Activated CD4-positive, alpha-beta memory T cell treated with anti-CD3 and anti-CD28 coated beads for 36 hours (primary cell): ENCODE measurements at regions not wholly inside any gene's neighbourhood (a gene's known extent, or its start where the extent isn't known, plus 50 kb on each side); places are given as distances from the start of the nearest gene placed in this dataset.

Experiments
- CTCF ChIA-PET: fragments of 350-600 bp; sonication (Branson Sonifier 250); formaldehyde crosslinking; loops from one replicate; lab custom pipeline; 2021; ENCODE audit warnings: antibody characterized with exemption, inconsistent platforms; lab: Charles Lee
- POLR2A ChIA-PET: fragments of 350-600 bp; sonication (Branson Sonifier 250); formaldehyde crosslinking; loops from one replicate; lab custom pipeline; 2021; ENCODE audit warnings: antibody characterized with exemption; lab: Charles Lee
- DNase-seq: peaks from one replicate; pipeline ENCODE4 v3.0.0-alpha.2; 2020
- H3K27ac Mint-ChIP-seq: one replicate; pipeline ENCODE4 v1.8.0; 2021; ENCODE audit warnings: mixed read lengths
- H3K27me3 Mint-ChIP-seq: one replicate; pipeline ENCODE4 v1.8.0; 2021; ENCODE audit warnings: mixed read lengths
- H3K36me3 Mint-ChIP-seq: one replicate; pipeline ENCODE4 v1.8.0; 2021; ENCODE audit warnings: mixed read lengths
- H3K4me1 Mint-ChIP-seq: one replicate; pipeline ENCODE4 v1.8.0; 2021; ENCODE audit warnings: low read depth, mixed read lengths
- H3K4me3 Mint-ChIP-seq: one replicate; pipeline ENCODE4 v1.8.0; 2021; ENCODE audit warnings: mild to moderate bottlenecking, mixed read lengths
- H3K9me3 Mint-ChIP-seq: one replicate; pipeline ENCODE4 v1.8.0; 2021; ENCODE audit warnings: mixed read lengths
- intact Hi-C: fragments of 100-400 bp; cut with micrococcal nuclease; formaldehyde crosslinking; loops from one replicate; pipeline ENCODE4 v1.15.1; 2023

DNA sequence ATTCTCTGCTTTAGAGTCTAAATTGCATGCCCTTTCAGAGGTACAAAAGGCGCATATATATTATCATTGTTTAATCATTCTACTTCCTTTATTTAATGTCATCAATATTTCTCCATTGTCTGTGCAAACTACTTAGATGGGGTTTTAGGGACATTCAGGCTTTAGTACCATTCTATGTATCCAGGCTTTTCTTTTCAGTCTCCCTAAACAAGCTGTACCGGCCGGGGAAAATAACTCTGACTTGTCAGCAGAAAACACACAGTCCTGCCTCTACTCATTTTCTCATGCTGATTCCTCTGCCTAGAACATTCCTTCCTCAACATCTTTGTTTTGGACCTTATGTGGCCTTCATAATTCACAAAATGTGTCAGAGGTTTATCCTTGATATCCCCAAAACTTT lies 392.1 kb upstream of the DAB2 start:
- no peak for DNase-seq
- Mint-ChIP-seq H3K36me3 (no peaks in the 10 kb centered on the region), H3K27ac (no peak overlapping the region), H3K4me3 (no peak overlapping the region), H3K27me3 (peaks cover 16% of the 10 kb centered on the region), H3K4me1 (no peaks in the 10 kb centered on the region), H3K9me3 (no peaks in the 10 kb centered on the region)
- intact Hi-C loops: no loop called here
- POLR2A ChIA-PET: no interaction called here
- CTCF ChIA-PET: no interaction called here

DNA sequence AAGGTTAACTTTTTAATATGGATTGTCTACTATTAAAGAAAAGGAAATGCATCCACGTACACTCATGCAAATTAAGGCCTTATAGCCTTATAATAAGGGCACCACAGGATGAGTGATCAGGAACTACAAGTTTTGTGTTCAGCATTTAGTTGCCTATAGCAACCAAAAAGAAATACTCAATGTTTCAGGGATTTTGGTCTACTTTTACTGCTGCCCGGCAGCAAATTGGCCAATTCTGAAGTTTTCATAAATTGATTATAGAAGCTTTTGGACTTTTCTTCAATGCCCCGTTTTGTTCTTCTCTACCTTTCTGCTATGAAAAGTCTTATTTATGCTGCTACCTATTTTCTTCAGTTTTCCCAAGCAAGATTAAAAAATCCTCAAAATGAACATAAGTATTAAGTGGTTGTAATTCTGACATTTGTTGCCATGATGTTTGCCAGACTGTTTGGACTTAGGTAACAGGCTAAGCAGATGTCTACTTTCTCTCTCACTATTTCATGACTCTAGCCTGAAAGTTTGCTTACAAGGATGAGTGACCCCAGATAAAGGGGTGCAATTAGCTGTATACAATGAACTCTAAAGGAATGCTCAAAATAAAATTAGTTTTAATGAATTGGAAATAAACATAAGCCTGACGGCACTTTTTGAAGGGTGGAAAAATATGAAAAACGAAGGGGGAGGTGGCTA lies 391.5 kb upstream of the DAB2 start:
- ChIA-PET CTCF (no interaction called here), POLR2A (no interaction called here)
- Mint-ChIP-seq H3K9me3 (no peaks in the 10 kb centered on the region), H3K27me3 (peaks cover 16% of the 10 kb centered on the region), H3K36me3 (no peaks in the 10 kb centered on the region), H3K27ac (no peak overlapping the region), H3K4me3 (no peak overlapping the region), H3K4me1 (no peaks in the 10 kb centered on the region)
- DNase-seq: no peak
- intact Hi-C loops: no loop called here

DNA sequence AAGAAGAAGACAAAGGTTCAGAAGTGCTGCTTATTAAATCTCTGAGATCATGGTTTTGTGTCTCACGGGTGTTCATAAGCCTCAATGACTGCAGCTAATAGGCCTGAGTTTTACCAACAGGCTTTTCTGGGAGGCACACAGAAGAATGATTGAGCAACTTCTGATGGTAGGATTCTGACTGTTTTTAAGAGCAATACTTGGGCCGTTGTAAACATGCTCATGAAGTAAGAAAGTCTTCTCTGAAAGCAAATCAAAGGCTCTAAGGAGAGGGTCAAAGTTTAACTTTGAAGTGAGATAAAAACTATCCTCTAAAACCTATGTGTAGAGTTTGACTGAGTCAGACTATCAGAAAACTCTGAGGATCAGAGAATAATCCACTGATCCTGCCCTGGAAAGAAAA lies 390.9 kb upstream of the DAB2 start:
- peaks cover 16% of the 10 kb centered on the region for H3K27me3 Mint-ChIP-seq
- intact Hi-C loops: no loop called here
- ChIA-PET POLR2A (no interaction called here), CTCF (no interaction called here)
- no peak overlapping the region for H3K27ac Mint-ChIP-seq
- no peaks in the 10 kb centered on the region for H3K4me1 Mint-ChIP-seq
- no peak for DNase-seq
- no peaks in the 10 kb centered on the region for H3K9me3 Mint-ChIP-seq
- no peaks in the 10 kb centered on the region for H3K36me3 Mint-ChIP-seq
- no peak overlapping the region for H3K4me3 Mint-ChIP-seq

DNA sequence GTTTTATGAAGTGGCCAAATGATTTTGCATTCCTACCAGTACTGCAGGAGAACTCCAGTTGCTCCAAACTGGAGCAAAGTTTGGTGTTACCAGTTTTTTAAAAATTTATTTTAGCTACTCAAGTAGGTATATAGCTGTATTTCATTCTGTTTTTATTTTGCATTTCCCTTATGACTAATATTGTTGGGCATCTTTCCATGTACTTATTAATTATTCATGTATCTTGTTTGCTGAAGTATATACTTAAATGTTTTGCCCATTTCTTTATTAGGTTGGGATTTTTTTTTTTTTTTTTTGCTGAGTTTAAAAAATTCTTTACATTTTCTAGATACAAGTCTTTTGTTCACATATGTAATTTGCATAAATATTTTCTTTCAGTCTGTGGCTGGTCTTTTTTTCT lies 386.6 kb upstream of the DAB2 start:
- Mint-ChIP-seq H3K4me1 (no peaks in the 10 kb centered on the region), H3K4me3 (no peak overlapping the region), H3K9me3 (no peaks in the 10 kb centered on the region), H3K27ac (no peak overlapping the region), H3K27me3 (peaks cover 8% of the 10 kb centered on the region), H3K36me3 (no peaks in the 10 kb centered on the region)
- intact Hi-C loops: no loop called here
- POLR2A ChIA-PET: no interaction called here
- CTCF ChIA-PET: no interaction called here
- DNase-seq: no peak

DNA sequence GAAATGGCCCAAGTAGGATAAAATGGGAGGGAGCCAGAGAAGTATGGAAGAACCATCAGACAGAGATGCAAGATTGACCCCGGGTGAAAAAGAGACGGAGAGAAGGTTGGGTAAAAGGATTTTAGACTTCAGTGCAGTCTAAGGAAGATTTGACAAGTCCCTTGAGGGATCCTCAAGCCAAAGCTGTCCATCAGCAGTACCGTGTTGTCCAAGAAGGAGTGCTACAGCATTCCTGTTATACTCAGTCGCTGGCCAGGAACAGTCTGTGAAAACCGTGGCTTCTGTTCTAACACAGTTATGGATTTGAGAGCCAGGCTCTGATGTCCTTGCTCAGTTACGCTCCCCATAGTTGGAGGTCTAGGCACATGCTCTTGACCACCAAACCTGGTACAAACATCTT lies 383.9 kb upstream of the DAB2 start:
- Mint-ChIP-seq H3K27ac (no peak overlapping the region), H3K36me3 (no peaks in the 10 kb centered on the region), H3K4me3 (no peak overlapping the region), H3K27me3 (peaks cover 3% of the 10 kb centered on the region), H3K9me3 (no peaks in the 10 kb centered on the region), H3K4me1 (no peaks in the 10 kb centered on the region)
- DNase-seq: no peak
- intact Hi-C loops: no loop called here
- POLR2A ChIA-PET: no interaction called here
- CTCF ChIA-PET: no interaction called here

DNA sequence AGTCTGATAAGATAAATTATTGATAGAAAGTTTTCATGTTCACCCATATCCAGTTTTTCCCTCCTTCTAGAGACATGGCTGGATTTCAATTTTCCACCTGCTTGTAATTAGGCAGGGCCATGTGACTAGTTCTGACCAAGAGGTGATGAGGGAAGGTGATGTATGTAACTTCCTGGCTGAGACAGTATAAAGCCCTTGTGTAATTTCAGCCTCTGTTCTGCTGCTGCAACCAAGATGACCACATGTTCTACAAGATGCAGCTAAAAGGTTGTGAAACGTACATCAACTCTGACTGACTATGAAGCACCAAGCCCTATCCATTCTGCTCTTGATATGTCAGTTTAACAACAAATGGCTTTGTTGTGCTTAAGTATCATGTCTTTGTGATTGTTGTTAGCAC lies 376.5 kb upstream of the DAB2 start:
- Mint-ChIP-seq H3K27ac (no peak overlapping the region), H3K9me3 (no peaks in the 10 kb centered on the region), H3K4me3 (no peak overlapping the region), H3K36me3 (no peaks in the 10 kb centered on the region), H3K27me3 (no peaks in the 10 kb centered on the region), H3K4me1 (no peaks in the 10 kb centered on the region)
- intact Hi-C loops: no loop called here
- CTCF ChIA-PET: no interaction called here
- POLR2A ChIA-PET: no interaction called here
- DNase-seq: no peak

DNA sequence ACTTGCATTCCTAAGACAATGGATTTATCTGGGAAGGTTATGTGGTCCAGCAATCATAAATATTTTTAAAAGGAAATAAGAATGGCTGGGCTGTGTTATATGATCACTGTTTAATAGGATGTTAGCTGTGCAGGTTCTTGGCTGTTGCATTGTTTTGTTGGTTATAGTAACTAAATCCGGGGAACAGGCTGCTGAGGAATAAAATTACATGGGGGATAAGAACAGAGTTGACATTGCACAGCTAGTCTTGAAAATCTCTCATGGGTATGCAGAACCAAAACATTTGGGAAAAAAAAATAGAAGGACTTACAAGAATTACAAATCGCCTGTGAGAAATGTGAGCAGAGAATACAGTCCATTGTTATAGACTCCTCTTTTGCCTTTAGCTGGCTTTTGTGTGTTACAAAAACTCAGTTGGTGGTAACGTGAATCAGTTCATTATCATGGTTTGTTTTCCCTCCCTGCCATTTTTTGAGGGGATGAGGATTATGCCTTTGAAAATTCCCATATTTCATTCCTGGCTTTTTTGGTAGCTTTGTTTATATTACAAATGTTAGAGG lies 375.3 kb upstream of the DAB2 start:
- Mint-ChIP-seq H3K27me3 (no peaks in the 10 kb centered on the region), H3K4me3 (no peak overlapping the region), H3K4me1 (no peaks in the 10 kb centered on the region), H3K27ac (no peak overlapping the region), H3K9me3 (no peaks in the 10 kb centered on the region), H3K36me3 (no peaks in the 10 kb centered on the region)
- intact Hi-C loops: no loop called here
- CTCF ChIA-PET: no interaction called here
- no peak for DNase-seq
- POLR2A ChIA-PET: no interaction called here

DNA sequence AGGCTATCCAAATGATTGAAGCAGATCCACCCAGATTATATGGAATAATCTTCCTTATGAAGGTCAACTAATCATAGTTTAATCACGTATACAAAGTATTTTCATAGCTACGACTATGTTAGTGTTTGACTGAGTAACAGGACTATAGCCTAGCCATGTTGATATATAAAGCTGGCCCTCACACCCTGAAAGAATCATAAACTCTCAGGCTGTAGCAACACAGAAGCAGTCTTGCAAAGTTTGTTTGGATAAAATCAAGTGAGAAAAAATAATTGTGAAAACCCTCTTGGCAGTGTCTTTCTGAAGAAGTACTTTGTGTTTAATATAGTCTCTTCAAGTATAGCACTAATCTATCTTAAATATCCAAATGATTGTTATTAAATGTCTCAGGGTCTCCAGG lies 374.5 kb upstream of the DAB2 start:
- ChIA-PET CTCF (no interaction called here), POLR2A (no interaction called here)
- Mint-ChIP-seq H3K27me3 (no peaks in the 10 kb centered on the region), H3K36me3 (no peaks in the 10 kb centered on the region), H3K4me3 (no peak overlapping the region), H3K27ac (no peak overlapping the region), H3K9me3 (no peaks in the 10 kb centered on the region), H3K4me1 (no peaks in the 10 kb centered on the region)
- no peak for DNase-seq
- intact Hi-C loops: no loop called here

DNA sequence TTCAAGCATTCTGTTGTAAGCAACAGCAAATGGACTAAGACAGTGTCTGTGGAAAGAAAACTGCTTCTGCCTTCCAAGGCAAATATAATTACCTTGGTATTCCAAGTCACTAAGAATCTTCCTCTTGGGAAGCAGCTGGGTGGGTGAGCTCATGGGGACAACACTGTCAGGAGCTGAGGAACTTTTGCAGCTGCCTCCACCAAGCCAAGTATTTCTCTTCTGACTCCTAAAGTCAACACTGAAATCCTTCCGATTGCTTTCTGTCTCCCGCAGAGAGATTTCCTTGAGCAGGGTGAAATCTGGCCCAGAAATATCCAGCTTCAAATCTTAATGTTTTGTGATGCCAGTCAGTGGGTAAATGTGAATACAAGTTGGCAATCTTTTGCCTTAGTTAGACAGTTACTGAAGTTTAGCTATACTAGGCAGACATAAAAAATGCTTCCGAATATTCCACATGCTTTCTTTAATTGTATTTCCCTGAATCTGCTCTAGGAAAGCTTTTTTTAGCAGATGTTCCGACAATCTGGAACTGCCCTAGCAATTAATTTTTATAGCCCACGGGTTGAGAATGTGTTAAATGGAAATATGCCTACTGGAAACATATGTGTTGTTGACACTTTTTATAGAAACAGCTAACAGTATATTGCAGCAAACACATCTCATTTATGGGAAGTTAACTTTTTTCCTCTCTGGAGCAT lies 369.9 kb upstream of the DAB2 start:
- ChIA-PET POLR2A (no interaction called here), CTCF (interaction anchor here (0.6 kb wide), 1 partner anchor 101 kb away, joined by 3 read pairs; no protein-coding TSS in a partner anchor)
- Mint-ChIP-seq H3K9me3 (no peaks in the 10 kb centered on the region), H3K4me3 (no peak overlapping the region), H3K27ac (no peak overlapping the region), H3K36me3 (no peaks in the 10 kb centered on the region), H3K27me3 (no peaks in the 10 kb centered on the region), H3K4me1 (no peaks in the 10 kb centered on the region)
- DNase-seq: no peak
- intact Hi-C loops: no loop called here

DNA sequence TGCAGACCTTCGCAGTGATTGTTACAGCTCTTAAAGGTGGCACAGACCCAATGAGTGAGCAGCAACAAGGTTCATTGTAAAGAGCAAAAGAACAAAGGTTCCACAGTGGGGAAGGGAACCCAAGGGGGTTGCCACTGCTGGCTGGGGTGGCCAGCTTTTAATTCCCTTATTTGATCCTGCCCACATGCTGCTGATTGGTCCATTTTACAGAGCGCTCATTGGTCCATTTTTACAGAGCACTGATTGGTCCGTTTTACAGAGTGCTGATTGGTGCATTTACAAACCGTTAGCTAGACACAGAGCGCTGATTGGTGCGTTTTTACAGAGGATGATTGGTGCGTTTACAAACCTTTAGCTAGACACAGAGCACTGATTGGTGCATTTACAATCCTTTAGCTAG lies 360.6 kb upstream of the DAB2 start:
- CTCF ChIA-PET: interaction anchor here (1.5 kb wide), 1 partner anchor 20 kb away, joined by 3 read pairs; no protein-coding TSS in a partner anchor
- DNase-seq: no peak
- Mint-ChIP-seq H3K4me1 (peaks cover 4% of the 10 kb centered on the region), H3K27me3 (peaks cover 2% of the 10 kb centered on the region), H3K9me3 (peaks cover 9% of the 10 kb centered on the region), H3K36me3 (no peaks in the 10 kb centered on the region), H3K27ac (no peak overlapping the region), H3K4me3 (no peak overlapping the region)
- intact Hi-C loops: no loop called here
- POLR2A ChIA-PET: no interaction called here

DNA sequence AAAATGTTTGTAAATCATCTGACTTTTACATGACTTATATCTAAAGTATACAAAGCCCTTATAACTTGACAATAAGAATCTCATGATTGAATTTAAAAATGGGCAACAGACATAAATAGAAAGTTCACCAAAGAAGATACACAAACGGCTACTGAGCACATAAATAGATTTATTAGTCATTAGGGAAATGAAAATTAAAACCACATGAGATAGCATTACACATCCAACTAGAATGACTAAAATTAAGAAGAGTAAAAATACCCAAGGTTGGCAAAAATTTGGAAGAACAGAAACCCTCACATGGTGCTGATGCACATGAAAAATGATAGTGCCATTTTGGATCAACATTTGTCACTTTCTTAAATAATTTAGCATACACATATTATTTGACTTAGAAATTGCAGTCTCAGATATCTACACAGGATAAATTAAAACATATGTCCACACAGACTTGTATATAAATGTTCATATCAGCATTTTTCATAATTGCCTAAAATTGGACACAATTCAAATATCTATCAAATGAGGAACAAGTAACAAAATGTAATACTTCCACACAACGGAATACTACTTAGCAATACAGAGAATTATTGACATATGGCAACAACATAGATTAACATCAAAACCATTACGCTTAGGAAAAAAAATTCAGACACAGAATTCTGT lies 359.1 kb upstream of the DAB2 start:
- ChIA-PET CTCF (no interaction called here), POLR2A (no interaction called here)
- Mint-ChIP-seq H3K27ac (no peak overlapping the region), H3K9me3 (peaks cover 9% of the 10 kb centered on the region), H3K36me3 (no peaks in the 10 kb centered on the region), H3K27me3 (peaks cover 10% of the 10 kb centered on the region), H3K4me3 (no peak overlapping the region), H3K4me1 (peaks cover 4% of the 10 kb centered on the region)
- DNase-seq: no peak
- intact Hi-C loops: no loop called here

DNA sequence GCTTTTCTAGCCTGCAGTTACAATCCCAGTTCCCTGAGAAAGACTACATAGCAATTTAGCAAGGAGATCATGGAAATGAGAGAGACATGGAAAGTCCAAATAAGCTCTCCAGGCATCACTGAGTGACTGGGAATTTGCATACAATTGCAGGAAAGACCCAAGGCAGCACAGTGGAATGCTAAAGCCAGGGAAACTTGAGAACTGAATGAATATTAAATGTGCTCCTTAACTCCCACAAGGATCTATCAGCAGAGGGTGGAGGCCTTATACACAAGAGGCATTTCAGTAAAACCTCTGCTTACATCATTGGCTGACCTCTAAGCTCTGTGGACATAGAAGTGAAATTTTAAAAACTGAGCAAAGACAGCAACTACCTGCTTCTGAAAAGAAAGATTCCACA lies 355.6 kb upstream of the DAB2 start:
- ChIA-PET CTCF (no interaction called here), POLR2A (no interaction called here)
- no peak overlapping the region for H3K4me3 Mint-ChIP-seq
- H3K27me3 Mint-ChIP-seq: peaks cover 11% of the 10 kb centered on the region
- no peak overlapping the region for H3K27ac Mint-ChIP-seq
- H3K4me1 Mint-ChIP-seq: peaks cover 4% of the 10 kb centered on the region
- no peaks in the 10 kb centered on the region for H3K36me3 Mint-ChIP-seq
- H3K9me3 Mint-ChIP-seq: no peaks in the 10 kb centered on the region
- DNase-seq: no peak
- intact Hi-C loops: no loop called here
